K562 (cell line): ENCODE measurements at regions not wholly inside any gene's neighbourhood (a gene's known extent, or its start where the extent isn't known, plus 50 kb on each side); places are given as distances from the start of the nearest gene placed in this dataset.

Experiments used
- ARID1B ChIP-seq: fragments of 450-650 bp; IDR thresholded peaks from 2 replicates; pipeline ENCODE4 v1.6.1; 2016; ENCODE audit warnings: antibody characterized with exemption, mild to moderate bottlenecking, inconsistent platforms
- ARNT ChIP-seq, 2 experiments: fragments of 450-650 bp; IDR thresholded peaks; 2 replicates each; pipeline ENCODE4 v1.6.1; 2016; ENCODE audit warnings: mild to moderate bottlenecking in 1 of 2
- ELF4 ChIP-seq: fragments of 450-650 bp; formaldehyde crosslinking; IDR thresholded peaks from 2 replicates; pipeline ENCODE4 v1.4.0; 2022; ENCODE audit warnings: missing genetic modification characterization
- GATA2 ChIP-seq: sonication (generic); formaldehyde crosslinking; IDR thresholded peaks from 2 replicates; pipeline ENCODE4 v1.4.0; 2020; ENCODE audit warnings: mild to moderate bottlenecking, missing genetic modification reagents
- GATAD2A ChIP-seq: fragments of 450-650 bp; IDR thresholded peaks from 2 replicates; pipeline ENCODE4 v1.6.1; 2017
- HMGXB4 ChIP-seq: sonication (generic); formaldehyde crosslinking; IDR thresholded peaks from 2 replicates; pipeline ENCODE4 v1.8.1; 2023; ENCODE audit warnings: mild to moderate bottlenecking, missing genetic modification reagents
- MIER1 ChIP-seq: fragments of 450-650 bp; IDR thresholded peaks from 2 replicates; pipeline ENCODE4 v1.6.1; 2016; ENCODE audit warnings: antibody characterized with exemption, mild to moderate bottlenecking, low read depth
- PURB ChIP-seq: sonication (generic); formaldehyde crosslinking; IDR thresholded peaks from 2 replicates; pipeline ENCODE4 v1.9.0; 2021; ENCODE audit warnings: low read depth, mild to moderate bottlenecking, missing genetic modification reagents
- RBM14 ChIP-seq: fragments of 200-400 bp; formaldehyde crosslinking; IDR thresholded peaks from 2 replicates; pipeline ENCODE4 v1.6.1; 2018; ENCODE audit warnings: low read depth, mild to moderate bottlenecking, low read length, moderate library complexity, borderline replicate concordance; ENCODE audit not compliant: insufficient read depth
- RERE ChIP-seq: sonication (generic); formaldehyde crosslinking; IDR thresholded peaks from 2 replicates; pipeline ENCODE4 v1.8.0; 2023; ENCODE audit warnings: missing genetic modification reagents, mild to moderate bottlenecking, borderline replicate concordance
- RNF2 ChIP-seq: sonication (generic); IDR thresholded peaks from 2 replicates; pipeline ENCODE4 v1.6.1; 2016
- SMARCA4 ChIP-seq: fragments of 450-650 bp; IDR thresholded peaks from 2 replicates; pipeline ENCODE4 v1.6.1; 2016
- SOX6 ChIP-seq: fragments of 450-650 bp; IDR thresholded peaks from 2 replicates; pipeline ENCODE4 v1.6.1; 2014; ENCODE audit warnings: mild to moderate bottlenecking
- SP1 ChIP-seq: sonication (generic); formaldehyde crosslinking; IDR thresholded peaks from 2 replicates; pipeline ENCODE4 v1.8.1; 2022; ENCODE audit warnings: mild to moderate bottlenecking, missing genetic modification reagents
- STAG1 ChIP-seq: sonication (generic); formaldehyde crosslinking; IDR thresholded peaks from 2 replicates; pipeline ENCODE4 v1.5.0; 2020; ENCODE audit warnings: missing genetic modification reagents, borderline replicate concordance
- STAT5B ChIP-seq: fragments of 250-450 bp; sonication (Bioruptor Pico); IDR thresholded peaks from 2 replicates; pipeline ENCODE4 v1.8.0; 2021; ENCODE audit warnings: mild to moderate bottlenecking, inconsistent platforms
- ZBTB5 ChIP-seq: fragments of 450-650 bp; IDR thresholded peaks from 2 replicates; pipeline ENCODE4 v1.6.1; 2017; ENCODE audit warnings: antibody characterized with exemption
- ZKSCAN3 ChIP-seq: fragments of 250-450 bp; sonication (Bioruptor Pico); IDR thresholded peaks from 2 replicates; pipeline ENCODE4 v1.4.0; 2020
- ZNF175 ChIP-seq: fragments of 200-800 bp; sonication (Bioruptor generic); IDR thresholded peaks from 2 replicates; pipeline ENCODE4 v1.6.1; 2016; ENCODE audit warnings: low read depth, mild to moderate bottlenecking, missing genetic modification characterization, missing compliant biosample characterization
- ZNF212 ChIP-seq: fragments of 450-650 bp; formaldehyde crosslinking; IDR thresholded peaks from 2 replicates; pipeline ENCODE4 v1.4.0; 2020; ENCODE audit warnings: mild to moderate bottlenecking
- ZNF695 ChIP-seq: fragments of 450-650 bp; formaldehyde crosslinking; IDR thresholded peaks from 2 replicates; pipeline ENCODE4 v1.4.0; 2020; ENCODE audit warnings: mild to moderate bottlenecking, moderate library complexity

DNA sequence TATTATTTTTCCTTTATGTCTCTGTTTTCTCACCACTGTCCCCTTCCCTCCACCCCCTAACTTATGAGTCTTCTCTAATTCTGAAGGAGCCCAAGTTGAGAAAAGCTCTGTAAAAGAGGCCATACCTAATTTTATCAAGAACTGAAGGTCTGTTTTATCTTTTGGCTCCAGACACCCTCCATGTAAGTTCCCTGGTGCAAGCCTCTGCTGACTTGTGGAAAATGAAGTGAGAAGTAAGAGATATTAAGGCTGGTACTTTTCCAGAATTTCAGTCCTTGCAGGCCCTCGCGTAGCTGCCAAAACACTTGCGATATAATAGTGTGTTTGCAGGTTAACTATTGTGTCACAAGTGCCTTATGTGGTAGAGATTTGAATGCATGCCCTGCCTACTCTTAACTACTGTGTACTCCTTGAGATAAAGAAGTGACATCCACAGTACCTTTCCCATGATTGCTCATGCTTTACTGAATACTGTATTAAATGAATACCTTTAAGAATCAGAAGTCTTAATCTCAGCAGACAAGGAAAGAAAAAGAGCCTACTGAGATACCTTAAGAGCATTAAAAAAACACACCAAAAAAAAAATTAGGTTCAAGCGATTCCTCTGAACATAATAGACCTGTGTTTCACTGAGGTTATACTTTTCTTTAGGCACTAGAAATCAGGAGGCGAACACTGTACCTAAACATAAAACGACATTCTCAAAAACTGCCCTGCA lies 143.6 kb upstream of the ZNF184 start (continued):
- no peak for TF ChIP-seq RERE (CRISPR knock-in tag)
- peak; percentile 86 for TF ChIP-seq ARID1B
- no peak for TF ChIP-seq SP1
- TF ChIP-seq MIER1 = no peak
- no peak for TF ChIP-seq RBM14
- TF ChIP-seq SOX6 = peak; percentile 31; the same call in 1 of the 2 replicates
- TF ChIP-seq STAT5B = no peak
- TF ChIP-seq ZKSCAN3 (CRISPR knock-in tag) = no peak
- TF ChIP-seq SMARCA4 = peak; percentile 67
- no peak for TF ChIP-seq ZNF175 (CRISPR knock-in tag)
- TF ChIP-seq GATAD2A = no peak
- TF ChIP-seq ELF4 (CRISPR knock-in tag) = no peak
- TF ChIP-seq STAG1 (CRISPR knock-in tag) = no peak
- no peak for TF ChIP-seq ZNF212 (CRISPR knock-in tag)
- TF ChIP-seq PURB = no peak
- 0 out of 2 replicates have a peak, but pooled peaks have one; percentile 11 for TF ChIP-seq GATA2 (CRISPR knock-in tag)
- no peak for TF ChIP-seq ZNF695 (CRISPR knock-in tag)
- TF ChIP-seq RNF2 = no peak
- no peak for TF ChIP-seq ZBTB5
- TF ChIP-seq ARNT (IDR thresholded peaks at IDR 0.05) = no peak
- no peak for TF ChIP-seq HMGXB4 (CRISPR knock-in tag)
